ENCODE measurements at regions not wholly inside any gene's neighbourhood (a gene's known extent, or its start where the extent isn't known, plus 50 kb on each side); places are given as distances from the start of the nearest gene placed in this dataset.

DNA sequence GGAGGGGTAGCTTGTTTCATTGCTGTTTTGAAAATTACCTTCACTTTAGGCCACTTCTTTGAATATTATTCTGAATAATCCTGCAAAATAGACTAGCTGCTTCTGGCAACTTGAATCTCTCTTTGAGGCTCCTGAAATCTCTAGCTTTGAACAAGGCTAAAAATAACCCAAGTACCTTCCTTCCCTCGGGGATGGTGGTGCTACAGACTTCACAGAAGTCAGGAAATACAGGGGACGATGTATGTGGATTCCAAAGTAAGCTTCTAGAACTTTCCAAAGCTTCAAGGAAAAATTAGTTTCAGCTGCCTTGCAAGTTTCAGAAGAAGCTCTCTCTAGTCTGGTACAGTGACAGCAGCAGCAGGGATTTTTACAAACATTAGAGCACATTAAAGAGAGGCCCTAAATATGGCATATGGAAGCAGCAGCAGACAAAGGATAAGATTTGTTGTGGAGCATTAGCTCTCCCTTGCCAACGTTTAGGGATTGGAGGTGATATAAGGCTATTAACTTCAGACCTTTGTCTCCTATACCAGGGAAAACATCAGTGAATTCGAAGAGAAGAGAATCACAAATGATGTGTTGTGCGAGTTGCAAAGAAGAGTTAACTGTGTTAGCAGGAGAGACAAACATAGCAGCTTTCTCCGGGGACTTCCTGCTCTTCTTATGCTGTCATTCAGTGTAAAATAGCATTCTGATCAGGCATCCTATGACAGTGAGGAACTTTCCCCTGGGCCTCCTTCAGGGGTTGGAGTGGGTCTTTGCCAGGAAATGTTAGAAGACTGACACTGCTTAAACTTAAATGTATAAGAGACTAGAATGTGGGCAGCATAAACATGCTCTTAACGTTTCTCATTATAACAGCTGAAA lies 783.0 kb upstream of the ARPP21 start:
- no peaks in the 10 kb centered on the region for H3K27me3 ChIP-seq
- ATAC-seq (no peak), DNase-seq (no peak)
- no peaks in the 10 kb centered on the region for H3K4me1 ChIP-seq
- intact Hi-C loops (cut with DNase I): no loop called here
- H3K36me3 ChIP-seq: no peaks in the 10 kb centered on the region
- TF ChIP-seq, protein P1, sequence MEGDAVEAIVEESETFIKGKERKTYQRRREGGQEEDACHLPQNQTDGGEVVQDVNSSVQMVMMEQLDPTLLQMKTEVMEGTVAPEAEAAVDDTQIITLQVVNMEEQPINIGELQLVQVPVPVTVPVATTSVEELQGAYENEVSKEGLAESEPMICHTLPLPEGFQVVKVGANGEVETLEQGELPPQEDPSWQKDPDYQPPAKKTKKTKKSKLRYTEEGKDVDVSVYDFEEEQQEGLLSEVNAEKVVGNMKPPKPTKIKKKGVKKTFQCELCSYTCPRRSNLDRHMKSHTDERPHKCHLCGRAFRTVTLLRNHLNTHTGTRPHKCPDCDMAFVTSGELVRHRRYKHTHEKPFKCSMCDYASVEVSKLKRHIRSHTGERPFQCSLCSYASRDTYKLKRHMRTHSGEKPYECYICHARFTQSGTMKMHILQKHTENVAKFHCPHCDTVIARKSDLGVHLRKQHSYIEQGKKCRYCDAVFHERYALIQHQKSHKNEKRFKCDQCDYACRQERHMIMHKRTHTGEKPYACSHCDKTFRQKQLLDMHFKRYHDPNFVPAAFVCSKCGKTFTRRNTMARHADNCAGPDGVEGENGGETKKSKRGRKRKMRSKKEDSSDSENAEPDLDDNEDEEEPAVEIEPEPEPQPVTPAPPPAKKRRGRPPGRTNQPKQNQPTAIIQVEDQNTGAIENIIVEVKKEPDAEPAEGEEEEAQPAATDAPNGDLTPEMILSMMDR (IDR thresholded peaks at IDR 0.05): no peak
- H3K27ac ChIP-seq: no peak overlapping the region
- H3K9me3 ChIP-seq: no peaks in the 10 kb centered on the region
- H3K4me3 ChIP-seq: no peak overlapping the region

DNA sequence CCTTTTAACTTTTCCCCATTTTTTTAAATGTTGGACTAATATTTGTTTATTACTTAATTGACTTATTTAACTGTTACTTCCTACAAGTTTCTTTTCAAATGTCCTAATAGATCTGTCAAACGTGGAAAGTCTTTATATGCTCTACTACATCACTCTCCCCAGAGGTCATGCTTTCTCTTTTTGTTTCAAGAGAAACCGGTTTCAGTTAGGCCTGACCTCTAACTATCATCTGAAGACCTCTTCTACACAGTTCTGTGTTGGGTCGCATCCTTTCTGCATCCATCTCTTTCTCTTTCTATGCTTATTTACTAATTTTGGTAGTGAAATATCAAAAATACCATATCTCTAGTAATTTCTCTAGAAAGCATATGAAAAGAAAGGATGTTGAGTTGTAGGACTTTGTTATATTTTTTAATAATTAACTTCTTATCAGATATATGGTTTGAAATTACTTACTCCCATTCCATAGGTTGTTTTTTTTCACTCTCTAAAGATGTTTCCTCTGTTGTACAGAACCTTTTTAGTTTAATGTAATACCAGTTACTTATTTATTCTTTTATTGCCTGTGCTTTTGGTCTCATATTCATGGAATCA lies 781.2 kb upstream of the ARPP21 start:
- intact Hi-C loops (cut with DNase I): no loop called here
- DNase-seq (no peak), ATAC-seq (no peak)
- Histone ChIP-seq H3K4me3 (no peak overlapping the region), H3K4me1 (no peaks in the 10 kb centered on the region), H3K27me3 (no peaks in the 10 kb centered on the region), H3K36me3 (no peaks in the 10 kb centered on the region), H3K27ac (no peak overlapping the region), H3K9me3 (no peaks in the 10 kb centered on the region)
- TF ChIP-seq, protein P1 (IDR thresholded peaks at IDR 0.05): no peak

DNA sequence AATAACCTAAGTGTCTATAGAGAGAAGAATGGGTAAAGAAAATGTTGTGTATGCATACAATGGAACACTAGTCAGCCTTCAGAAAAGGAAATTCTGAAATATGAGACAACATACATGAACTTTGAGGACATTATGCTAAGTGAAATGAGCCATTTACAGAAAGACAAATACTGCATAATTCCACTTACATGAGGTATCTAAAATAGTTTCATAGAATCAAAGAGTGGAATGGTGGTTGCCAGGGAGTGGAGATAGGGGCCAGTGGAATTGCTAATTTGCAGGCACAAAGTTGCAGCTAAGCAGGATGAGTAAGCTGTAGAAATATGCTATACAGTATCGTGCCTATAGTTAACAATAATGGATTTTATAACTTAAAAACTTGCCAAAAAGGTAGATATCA lies 779.6 kb upstream of the ARPP21 start:
- TF ChIP-seq, protein P1 (IDR thresholded peaks at IDR 0.05): no peak
- no peak for DNase-seq
- Histone ChIP-seq H3K4me3 (no peak overlapping the region), H3K27me3 (no peaks in the 10 kb centered on the region), H3K9me3 (no peaks in the 10 kb centered on the region), H3K4me1 (no peaks in the 10 kb centered on the region), H3K36me3 (no peaks in the 10 kb centered on the region), H3K27ac (no peak overlapping the region)
- intact Hi-C loops (cut with DNase I): no loop called here
- ATAC-seq: no peak

DNA sequence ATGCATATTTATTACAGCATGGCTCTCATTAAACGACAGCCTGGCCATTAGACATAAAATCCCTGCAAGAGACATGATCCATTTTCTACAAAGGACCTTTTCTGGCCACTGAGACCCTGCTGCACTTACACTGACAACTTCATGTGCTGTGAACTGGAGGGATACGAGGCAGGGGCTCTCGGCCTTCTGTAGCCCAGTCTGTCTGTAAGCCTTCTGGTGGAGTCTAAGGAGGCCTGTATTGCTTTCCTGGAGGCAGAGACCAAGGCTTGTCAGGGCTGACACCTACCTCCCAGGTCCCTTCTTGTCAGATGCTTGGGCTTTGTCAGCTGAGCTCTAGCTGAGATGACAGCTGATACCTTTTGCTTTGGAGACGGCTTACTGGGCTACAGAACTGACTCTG lies 776.9 kb upstream of the ARPP21 start:
- no peaks in the 10 kb centered on the region for H3K27me3 ChIP-seq
- intact Hi-C loops (cut with DNase I): no loop called here
- TF ChIP-seq, protein P1 (IDR thresholded peaks at IDR 0.05): no peak

DNA sequence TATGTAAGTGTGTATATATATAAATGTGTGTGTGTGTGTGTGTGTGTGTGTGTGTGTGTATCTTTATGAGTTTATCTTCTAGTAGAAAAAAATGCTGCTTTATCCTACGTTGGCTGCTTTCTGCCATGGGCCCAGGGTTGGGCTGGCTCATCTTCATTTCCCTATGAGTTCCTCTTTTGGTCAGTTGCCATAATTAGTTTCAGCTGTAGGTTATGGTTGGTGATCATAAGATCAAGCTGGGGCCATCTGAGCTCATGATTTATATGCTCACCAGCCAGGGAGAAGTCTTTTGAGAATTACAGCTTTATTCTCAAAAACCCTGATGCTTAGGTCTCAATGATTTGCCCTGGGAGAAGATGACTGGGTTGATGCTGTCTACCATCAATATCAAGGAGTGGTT lies 775.8 kb upstream of the ARPP21 start:
- TF ChIP-seq, protein P1 (IDR thresholded peaks at IDR 0.05): no peak
- Histone ChIP-seq H3K36me3 (no peaks in the 10 kb centered on the region), H3K27ac (no peak overlapping the region), H3K4me1 (no peaks in the 10 kb centered on the region), H3K9me3 (peaks cover 0 to 3% of the 10 kb centered on the region in 2 donors), H3K27me3 (no peaks in the 10 kb centered on the region), H3K4me3 (no peak overlapping the region)
- intact Hi-C loops (cut with DNase I): no loop called here
- no peak for ATAC-seq
- DNase-seq: no peak

More for the DNA sequence above, 776.9 kb upstream of the ARPP21 start:
- Histone ChIP-seq H3K4me1 (no peaks in the 10 kb centered on the region), H3K36me3 (no peaks in the 10 kb centered on the region), H3K27ac (no peak overlapping the region), H3K4me3 (no peak overlapping the region), H3K9me3 (peaks cover 0 to 3% of the 10 kb centered on the region in 2 donors)
- DNase-seq (no peak), ATAC-seq (no peak)

All from left lung (tissue), 4 donors.